GM03348 (cell line): ENCODE measurements at regions not wholly inside any gene's neighbourhood (a gene's known extent, or its start where the extent isn't known, plus 50 kb on each side); places are given as distances from the start of the nearest gene placed in this dataset.
"Not testable (repeated sequence)": the region's sequence is repeated elsewhere in the genome, so short reads cannot be mapped to it uniquely, and the experiment has no call there.

ENCODE experiments used
- DNase-seq: peaks from one replicate; pipeline ENCODE4 v3.0.0; 2012; ENCODE audit warnings: low spot score

DNA sequence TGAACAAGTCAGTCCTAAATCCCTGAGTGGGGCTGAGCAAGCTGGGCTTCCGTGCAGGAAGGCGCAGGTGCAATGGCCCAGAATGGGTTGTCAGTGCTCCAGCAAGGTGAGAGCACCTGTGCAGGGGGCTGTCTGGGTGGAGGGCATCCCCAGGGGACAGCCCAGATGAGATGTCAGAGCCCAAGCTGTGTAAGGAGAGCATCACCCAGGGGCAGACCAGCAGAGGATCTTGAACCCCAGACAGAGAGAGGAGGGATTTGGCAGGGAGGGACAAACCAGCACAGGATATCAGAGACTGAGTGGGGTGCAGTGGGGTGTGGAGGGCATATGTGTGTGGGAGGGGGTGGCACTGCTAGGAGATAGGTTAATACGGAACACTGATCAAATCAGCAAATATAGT, 114.9 kb upstream of the TMEM45B start:
- DNase-seq: no peak

- no peak for DNase-seq
Measured at GRCh38 chr11:129701706-129702105, 113.9 kb upstream of the TMEM45B start.

DNA sequence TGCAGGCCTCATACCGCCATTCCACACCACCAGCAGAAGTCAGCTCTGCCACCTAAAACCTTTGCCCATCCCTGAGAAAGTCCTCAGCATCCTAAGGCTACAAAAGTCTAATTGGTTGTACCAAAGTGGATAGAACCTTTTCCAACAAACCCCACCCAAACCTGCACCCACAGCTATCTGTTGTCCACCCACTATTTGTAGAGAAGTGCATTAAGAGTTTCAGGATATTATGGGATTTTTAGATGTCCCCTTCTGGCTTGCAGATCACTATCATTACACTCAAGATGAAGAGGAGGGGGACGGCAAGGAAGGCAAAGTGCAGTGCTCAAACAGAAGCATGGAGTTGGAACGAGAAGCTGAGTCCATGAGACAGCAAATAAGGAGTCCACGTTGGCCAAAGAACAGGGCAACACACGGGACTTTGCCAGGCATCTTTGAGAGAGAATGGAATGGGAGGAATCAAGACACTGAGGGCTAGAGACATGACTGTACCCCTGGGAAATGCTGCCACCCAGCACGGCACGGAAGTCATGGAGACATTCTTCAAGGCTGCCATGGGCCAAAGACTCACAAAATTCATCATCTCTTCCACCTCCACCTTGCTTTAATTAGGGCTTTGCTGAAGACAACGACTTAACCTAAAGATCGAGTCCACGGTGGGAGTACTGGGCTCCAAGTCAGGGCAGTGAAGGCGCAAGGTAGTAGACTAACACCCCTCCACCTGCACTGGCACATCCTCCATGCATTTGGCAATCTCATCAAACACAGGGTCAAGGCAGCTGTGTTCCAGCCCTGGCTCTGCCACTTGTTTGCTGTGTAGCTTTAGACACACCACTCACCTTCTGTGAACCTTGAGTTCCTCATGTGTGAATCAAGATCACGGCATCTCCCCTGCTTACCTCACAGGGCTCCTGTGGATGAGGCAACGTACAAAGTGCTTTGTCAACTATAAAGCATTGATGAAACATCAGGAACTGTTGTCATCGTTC, 112.9 kb upstream of the TMEM45B start:
- DNase-seq: no peak

DNA sequence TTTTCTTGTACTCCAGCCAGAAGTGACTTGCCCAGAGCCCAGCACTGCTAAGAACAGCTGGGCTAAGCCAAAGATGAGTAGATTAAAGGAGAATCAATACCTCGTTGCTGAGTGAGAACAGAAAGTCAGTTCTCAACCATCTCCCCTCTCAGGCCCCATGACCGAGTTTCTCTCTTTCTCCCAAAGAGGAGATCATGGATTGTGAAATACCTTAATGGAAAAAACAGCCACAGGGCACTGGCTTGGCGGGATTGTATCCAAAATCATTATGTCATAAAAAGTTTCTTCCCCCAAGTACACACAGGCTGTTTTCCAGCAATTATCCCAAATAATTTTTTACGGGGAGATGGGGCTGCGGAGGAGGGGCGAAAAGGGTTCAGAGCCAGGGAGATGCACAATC, 111.8 kb upstream of the TMEM45B start:
- no peak for DNase-seq

DNA sequence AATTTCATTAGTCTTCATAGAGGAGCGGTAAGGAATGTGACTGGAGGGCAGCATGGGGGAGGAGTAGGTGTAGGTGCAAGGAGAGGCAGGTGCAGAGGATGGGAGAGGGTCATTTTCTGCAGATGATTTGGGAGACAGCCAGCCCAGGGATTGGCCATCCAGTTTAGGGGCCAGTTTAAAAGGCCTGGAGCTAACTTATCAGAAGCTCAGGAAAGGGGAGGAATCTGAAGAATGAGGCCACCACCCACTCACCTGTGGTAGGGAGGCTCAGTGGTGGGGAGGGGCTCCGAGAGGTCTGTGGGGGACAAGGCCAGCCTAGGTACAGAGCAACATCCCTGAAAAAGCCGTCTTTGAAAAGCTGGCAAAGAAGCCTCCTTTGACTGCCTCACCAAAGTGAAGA, 110.8 kb upstream of the TMEM45B start:
- DNase-seq: no peak

DNA sequence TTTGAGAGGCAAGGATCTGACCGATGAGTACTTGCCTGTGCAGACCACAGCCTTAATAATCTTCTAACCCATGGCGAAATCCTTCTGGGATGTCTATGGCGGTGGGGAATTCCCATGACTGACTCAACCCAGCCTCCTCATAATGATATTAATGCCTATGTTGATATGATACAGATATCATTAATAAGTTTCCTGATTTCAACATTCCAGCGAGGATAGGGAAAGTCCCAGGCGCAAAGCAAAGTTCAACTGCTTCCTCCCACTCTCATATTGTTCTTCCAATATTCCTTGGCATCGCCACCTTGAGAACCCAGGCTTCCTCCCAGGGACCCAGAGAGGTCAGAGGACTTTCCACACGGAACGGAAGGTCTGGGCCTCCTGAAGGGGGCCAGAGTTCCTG, 110.3 kb upstream of the TMEM45B start:
- no peak for DNase-seq

- no peak for DNase-seq
Measured at GRCh38 chr11:129705933-129706332, 109.7 kb upstream of the TMEM45B start.

GRCh38 chr11:129709801-129710398, 105.7 kb upstream of the TMEM45B start:
- DNase-seq: no peak

GRCh38 chr11:129710423-129710822, 105.2 kb upstream of the TMEM45B start:
- no peak for DNase-seq

DNA sequence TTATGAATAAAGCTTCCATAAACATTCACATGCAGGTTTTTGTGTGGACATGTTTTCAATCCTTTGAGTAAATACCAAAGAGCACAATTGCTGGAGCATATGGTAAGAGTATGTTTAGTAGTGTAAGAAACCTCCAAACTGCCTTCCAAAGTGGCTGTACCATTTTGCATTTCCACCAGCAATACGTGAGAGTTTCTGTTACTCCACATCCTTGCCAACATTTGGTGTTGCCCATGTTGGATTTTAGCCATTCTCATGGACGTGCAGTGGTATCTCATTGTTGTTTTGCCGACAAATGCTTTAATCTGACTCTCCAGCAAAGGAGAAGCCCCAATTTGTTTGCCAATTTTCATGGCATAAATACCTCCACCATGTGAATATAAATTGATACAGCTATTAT, 103.9 kb upstream of the TMEM45B start:
- DNase-seq: no peak

DNA sequence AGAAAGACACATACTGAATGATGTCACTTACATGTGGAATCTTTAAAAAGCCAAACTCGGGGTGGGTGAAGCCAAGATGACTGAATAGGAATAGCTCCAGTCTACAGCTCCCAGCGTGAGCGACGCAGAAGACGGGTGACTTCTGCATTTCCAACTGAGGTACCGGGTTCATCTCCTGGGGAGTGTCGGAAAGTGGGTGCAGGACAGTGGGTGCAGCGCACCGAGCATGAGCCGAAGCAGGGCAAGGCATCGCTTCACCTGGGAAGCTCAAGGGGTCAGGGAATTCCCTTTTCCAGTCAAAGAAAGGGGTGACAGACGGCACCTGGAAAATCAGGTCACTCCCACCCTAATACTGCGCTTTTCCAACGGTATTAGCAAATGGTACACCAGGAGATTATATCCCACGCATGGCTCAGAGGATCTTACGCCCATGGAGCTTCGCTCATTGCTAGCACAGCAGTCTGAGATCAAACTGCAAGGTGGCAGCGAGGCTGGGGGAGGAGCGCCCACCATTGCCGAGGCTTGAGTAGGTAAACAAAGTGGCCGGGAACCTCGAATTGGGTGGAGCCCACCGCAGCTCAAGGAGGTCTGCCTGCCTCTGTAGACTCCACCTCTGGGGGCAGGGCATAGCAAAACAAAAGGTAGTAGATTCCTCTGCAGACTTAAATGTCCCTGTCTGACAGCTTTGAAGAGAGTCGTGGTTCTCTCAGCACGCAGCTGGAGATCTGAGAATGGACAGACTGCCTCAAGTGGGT, 103.0 kb upstream of the TMEM45B start:
- not testable (repeated sequence) for DNase-seq

DNA sequence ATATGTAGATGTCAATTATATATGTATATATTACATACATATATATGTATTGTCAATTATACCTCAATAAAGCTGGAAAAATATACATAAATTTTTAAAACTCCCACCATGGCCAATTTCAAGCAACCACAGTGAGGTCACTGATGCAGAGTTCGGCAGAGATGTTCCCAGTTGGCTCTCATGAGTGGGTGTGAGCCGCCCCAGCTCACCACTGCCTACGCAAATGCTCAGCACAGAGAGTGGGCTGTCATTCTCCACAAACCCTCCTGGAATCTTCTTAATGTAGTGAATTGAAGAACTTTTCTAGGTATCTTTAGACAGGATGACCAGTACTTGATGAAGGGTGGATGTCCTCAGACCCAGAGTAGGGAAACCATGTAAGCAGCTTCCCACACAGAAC, 96.6 kb upstream of the TMEM45B start:
- no peak for DNase-seq

GRCh38 chr11:129720156-129720555, 95.5 kb upstream of the TMEM45B start:
- no peak for DNase-seq

DNA sequence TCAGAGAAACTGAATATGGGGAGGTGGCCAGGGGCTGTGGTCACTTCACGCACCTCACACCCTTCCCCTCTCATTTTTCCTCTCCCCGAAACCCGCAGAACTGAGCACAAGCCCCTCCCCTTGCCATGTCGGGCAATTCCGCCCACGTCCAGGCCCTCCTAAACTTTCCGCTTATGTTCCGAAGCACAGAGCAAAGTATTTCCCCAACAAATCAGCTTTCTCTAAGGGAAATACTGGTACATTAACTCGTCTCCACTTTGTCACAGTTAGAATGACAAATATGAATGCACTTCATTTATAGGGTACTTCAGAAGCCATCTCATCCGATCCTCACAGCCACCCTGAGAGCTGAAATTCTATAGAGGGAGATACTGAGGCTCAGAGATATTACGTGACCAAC, 94.7 kb upstream of the TMEM45B start:
- DNase-seq: no peak

GRCh38 chr11:129721685-129722084, 94.0 kb upstream of the TMEM45B start:
- no peak for DNase-seq

- DNase-seq: no peak
Measured at GRCh38 chr11:129722529-129722928, 93.1 kb upstream of the TMEM45B start.

DNA sequence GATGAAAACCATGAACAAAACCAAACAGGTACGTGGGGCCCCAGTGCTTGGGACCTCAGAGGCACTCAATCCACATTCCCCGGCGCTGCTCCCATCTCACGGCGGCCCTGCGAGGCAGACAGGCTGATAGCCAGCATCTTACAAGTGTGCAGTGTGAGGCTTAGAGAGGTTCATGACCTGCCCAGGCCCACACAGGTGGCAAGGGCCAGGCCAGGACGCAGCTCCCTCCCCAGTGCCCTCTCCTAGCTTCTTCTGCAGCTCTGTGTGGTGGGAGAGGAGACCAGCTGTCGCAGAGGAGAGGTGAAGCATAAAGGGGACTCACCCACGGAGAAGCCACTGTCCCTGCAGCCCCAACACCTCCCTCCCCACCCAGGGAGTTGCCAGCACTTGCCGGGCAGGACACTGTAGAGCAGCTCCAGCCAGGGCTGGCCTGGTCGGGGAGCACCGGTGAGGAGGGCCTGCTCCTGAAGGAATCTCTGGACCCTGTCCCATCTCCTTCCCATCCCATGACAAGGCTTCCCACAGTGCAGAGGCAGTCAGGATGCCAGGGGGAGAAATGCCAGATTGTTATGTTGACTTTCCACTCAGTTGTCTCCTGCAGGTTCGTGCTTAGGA, 92.4 kb upstream of the TMEM45B start:
- no peak for DNase-seq

DNA sequence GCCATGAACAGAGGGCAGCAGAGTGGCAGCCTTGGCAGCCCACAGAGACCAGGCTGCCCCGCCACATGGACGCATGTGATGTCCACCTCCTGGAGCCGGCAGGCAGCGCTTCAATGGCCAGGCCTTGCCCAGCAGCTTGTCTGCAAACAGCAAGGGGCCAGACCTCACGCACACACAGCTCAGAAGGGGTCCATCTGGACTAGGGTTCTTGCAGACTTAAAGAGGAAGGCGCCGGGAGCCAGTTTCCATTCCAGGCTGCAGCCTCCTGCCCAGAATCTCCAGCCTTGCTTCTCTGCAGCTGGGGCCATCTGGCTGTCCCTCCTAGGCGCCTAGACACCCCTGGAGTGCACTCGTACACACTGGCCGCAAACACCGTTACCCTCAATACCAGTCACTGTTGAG, 91.9 kb upstream of the TMEM45B start:
- no peak for DNase-seq

DNA sequence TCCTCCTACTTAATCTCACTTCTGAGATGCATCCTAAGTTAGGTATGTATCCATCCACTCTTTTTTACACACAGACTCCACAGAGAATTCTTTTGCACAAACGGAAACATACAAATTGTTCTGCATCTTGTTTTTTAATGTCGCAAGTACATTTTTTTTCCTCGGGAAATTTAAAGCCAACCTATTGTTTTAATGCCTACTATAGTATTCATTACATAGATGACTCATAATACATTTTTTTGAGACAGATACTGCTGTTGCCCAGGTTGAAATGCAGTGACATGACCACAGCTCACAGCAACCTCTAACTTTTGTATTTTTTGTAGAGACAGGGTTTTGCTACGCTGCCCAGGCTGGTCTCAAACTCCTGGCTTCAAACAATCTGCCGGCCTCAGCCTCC, 90.8 kb upstream of the TMEM45B start:
- DNase-seq: no peak

- DNase-seq: no peak
Measured at GRCh38 chr11:129726179-129726578, 89.5 kb upstream of the TMEM45B start.

GRCh38 chr11:129728581-129728980, 87.1 kb upstream of the TMEM45B start:
- DNase-seq: no peak

DNA sequence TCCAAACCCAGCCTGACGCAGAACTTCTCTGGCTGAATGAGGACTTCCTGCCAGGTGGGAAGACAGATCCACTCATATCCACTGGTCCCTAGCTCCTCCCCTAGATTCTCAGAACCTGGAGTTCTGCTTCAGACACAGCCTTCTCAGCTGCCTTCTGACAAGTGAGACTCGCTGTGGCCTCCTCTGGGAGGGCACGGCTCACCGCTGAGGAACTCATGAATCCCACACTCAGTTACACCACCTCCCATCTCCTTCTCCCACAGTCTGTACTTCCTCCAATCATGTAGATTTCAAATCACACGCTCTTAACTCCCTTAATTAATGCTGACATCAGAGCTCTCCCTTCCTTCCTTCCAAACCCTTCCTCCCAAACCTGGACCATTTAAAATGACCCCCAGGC, 86.4 kb upstream of the TMEM45B start:
- DNase-seq: no peak
